AG09309 (cell line): ENCODE measurements at regions not wholly inside any gene's neighbourhood (a gene's known extent, or its start where the extent isn't known, plus 50 kb on each side); places are given as distances from the start of the nearest gene placed in this dataset.

Experiments
- DNase-seq: peaks from one replicate; pipeline ENCODE4 v3.0.0-alpha.2; 2010; ENCODE audit warnings: low read depth
- H3K4me3 ChIP-seq: 2 replicates; pipeline ENCODE4 v1.5.1; 2011; ENCODE audit warnings: mild to moderate bottlenecking, low read depth, low read length, moderate library complexity; ENCODE audit not compliant: control insufficient read depth
- TF ChIP-seq, protein P1 (sequence below): IDR thresholded peaks from 2 replicates; pipeline ENCODE4 v1.5.1; 2011; ENCODE audit warnings: mild to moderate bottlenecking, low read depth, low read length, inconsistent platforms; ENCODE audit not compliant: insufficient read depth, control insufficient read depth; ENCODE audit errors: missing control alignments

DNA sequence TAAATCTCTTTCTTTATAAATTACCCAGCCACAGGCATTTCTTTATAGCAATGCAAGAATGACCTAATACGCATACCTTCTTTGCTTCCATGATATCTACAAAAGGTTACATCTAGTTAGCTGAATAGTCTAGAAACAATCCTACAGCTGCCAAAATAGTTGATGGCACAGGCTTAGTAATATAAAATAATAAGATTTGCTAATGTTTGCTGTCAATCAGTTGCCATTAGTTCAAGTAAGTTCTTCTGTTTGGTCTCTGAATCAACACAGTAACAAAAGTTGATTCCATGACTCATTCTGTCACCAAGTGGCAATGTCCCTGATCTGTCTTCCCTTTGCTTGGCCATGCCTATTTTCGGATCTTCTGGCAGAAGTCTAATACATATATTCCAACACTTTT, 470.2 kb downstream of the SPRY1 start:
- no peak for DNase-seq
- TF ChIP-seq, protein P1, sequence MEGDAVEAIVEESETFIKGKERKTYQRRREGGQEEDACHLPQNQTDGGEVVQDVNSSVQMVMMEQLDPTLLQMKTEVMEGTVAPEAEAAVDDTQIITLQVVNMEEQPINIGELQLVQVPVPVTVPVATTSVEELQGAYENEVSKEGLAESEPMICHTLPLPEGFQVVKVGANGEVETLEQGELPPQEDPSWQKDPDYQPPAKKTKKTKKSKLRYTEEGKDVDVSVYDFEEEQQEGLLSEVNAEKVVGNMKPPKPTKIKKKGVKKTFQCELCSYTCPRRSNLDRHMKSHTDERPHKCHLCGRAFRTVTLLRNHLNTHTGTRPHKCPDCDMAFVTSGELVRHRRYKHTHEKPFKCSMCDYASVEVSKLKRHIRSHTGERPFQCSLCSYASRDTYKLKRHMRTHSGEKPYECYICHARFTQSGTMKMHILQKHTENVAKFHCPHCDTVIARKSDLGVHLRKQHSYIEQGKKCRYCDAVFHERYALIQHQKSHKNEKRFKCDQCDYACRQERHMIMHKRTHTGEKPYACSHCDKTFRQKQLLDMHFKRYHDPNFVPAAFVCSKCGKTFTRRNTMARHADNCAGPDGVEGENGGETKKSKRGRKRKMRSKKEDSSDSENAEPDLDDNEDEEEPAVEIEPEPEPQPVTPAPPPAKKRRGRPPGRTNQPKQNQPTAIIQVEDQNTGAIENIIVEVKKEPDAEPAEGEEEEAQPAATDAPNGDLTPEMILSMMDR = no peak
- no peak overlapping the region for H3K4me3 ChIP-seq

- TF ChIP-seq, protein P1 = no peak
- H3K4me3 ChIP-seq = no peak overlapping the region
- no peak for DNase-seq
Measured at GRCh38 chr4:123867910-123868587, 471.5 kb downstream of the SPRY1 start.

GRCh38 chr4:123869286-123870215, 473.0 kb downstream of the SPRY1 start:
- no peak for DNase-seq

GRCh38 chr4:123870216-123870876, 473.8 kb downstream of the SPRY1 start:
- no peak overlapping the region for H3K4me3 ChIP-seq
- TF ChIP-seq, protein P1 = no peak
- DNase-seq = no peak

More at GRCh38 chr4:123869286-123870215, 473.0 kb downstream of the SPRY1 start:
- no peak overlapping the region for H3K4me3 ChIP-seq
- TF ChIP-seq, protein P1 = no peak

GRCh38 chr4:123871341-123871740, 474.7 kb downstream of the SPRY1 start:
- TF ChIP-seq, protein P1 = no peak
- no peak for DNase-seq
- no peak overlapping the region for H3K4me3 ChIP-seq

DNA sequence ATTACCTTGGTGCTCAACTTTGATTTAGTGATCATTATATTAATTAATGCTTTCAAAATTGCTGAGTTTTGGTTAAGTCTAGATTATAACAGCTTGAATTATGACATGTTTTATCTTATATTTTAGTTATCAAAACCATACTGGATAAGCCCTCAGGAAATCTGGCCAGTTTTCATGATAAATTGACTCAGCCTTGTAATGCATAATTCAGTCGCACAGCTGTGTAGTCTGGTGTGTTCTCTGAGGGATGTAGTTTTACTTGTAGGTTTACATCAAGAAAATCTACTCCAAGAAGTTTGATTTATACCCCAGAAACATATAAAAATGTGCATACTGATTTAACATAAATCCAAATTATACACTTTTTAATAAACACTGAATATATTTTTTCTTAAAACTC, 477.5 kb downstream of the SPRY1 start:
- TF ChIP-seq, protein P1 = no peak
- no peak for DNase-seq

More for the DNA sequence above, 477.5 kb downstream of the SPRY1 start:
- no peak overlapping the region for H3K4me3 ChIP-seq
